ENCODE measurements at regions not wholly inside any gene's neighbourhood (a gene's known extent, or its start where the extent isn't known, plus 50 kb on each side); places are given as distances from the start of the nearest gene placed in this dataset.
"Not testable (repeated sequence)": the region's sequence is repeated elsewhere in the genome, so short reads cannot be mapped to it uniquely, and the experiment has no call there.

DNA sequence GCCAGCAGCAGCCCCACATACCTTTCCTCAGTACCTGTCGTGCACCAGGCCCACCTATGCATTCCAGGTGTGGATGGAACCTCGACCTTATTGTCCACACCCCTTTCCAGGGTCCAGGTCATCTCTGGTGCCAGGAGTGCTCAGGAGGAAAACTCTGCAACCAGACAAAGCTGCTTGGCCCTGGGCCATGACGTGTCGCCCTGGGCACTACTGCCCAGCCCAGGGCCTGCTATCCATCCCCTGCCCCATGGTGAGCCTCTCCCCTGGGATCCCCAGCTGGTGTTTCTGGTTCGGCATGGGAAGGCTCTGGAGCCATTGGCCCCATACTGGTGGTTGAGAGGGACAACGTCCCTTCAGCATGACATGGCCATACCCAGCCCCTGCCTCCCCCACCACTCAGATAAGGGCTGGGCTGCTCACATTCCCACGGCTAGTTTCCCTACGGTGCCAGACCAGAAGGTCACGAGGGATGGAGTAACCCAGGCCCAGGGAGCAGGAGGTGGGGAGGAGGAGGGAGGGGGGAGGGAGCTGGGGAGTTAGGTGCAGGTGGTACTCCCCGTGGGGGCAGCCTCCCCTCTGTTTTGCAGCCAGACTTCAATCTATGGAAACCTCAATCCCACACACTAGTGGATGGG, 123.2 kb upstream of the MTLN start:
- TF ChIP-seq, protein P1, sequence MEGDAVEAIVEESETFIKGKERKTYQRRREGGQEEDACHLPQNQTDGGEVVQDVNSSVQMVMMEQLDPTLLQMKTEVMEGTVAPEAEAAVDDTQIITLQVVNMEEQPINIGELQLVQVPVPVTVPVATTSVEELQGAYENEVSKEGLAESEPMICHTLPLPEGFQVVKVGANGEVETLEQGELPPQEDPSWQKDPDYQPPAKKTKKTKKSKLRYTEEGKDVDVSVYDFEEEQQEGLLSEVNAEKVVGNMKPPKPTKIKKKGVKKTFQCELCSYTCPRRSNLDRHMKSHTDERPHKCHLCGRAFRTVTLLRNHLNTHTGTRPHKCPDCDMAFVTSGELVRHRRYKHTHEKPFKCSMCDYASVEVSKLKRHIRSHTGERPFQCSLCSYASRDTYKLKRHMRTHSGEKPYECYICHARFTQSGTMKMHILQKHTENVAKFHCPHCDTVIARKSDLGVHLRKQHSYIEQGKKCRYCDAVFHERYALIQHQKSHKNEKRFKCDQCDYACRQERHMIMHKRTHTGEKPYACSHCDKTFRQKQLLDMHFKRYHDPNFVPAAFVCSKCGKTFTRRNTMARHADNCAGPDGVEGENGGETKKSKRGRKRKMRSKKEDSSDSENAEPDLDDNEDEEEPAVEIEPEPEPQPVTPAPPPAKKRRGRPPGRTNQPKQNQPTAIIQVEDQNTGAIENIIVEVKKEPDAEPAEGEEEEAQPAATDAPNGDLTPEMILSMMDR (IDR thresholded peaks at IDR 0.05): not testable (repeated sequence)
- TF ChIP-seq EP300, POLR2A (IDR thresholded peaks at IDR 0.05): not testable (repeated sequence)
